ENCODE measurements at regions not wholly inside any gene's neighbourhood (a gene's known extent, or its start where the extent isn't known, plus 50 kb on each side); places are given as distances from the start of the nearest gene placed in this dataset.

DNA sequence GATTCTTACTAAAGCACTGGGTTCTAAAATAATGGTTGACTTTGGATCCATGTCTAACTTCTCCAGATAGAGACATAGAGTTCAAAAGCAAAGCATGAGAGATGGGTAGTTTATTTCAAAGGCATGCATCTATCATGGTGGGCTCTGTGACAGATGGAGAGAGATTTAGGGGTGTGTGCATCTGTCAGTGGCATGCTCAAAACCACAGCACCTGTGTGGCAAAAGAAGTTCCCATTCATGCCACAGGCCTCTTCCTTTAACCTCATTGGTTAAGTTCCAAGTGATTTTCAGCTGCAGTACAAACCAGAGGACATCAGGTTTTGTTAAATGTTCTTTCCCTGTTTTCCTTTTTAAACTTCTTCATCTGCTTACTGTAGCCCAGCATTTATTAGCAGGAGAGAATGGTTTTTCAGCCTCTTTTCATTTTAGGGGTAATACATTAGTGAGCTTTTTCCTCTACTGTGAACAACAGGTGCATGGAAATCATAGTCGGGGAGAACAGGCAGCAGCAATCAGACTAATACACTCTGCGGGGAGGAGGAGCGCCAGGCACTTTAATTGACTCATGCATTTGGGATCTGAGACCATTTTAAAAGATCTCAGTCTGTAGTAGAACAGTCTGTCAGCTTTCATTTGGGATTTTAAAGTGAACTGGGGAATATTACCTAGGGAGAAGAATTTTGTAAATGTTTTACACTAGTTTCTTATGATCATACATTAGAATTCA, 52.4 kb upstream of the UPP2 start:
- Histone ChIP-seq H3K79me2 (ENCODE audit: low read length) (no peaks in the 10 kb centered on the region), H3K4me1 (ENCODE audit: insufficient read depth, low read length) (no peaks in the 10 kb centered on the region), H3K27me3 (ENCODE audit: low read length) (no peaks in the 10 kb centered on the region), H3F3A (ENCODE audit: low read length, unreplicated experiment) (no peaks in the 10 kb centered on the region), H3K36me3 (ENCODE audit: low read depth, low read length) (no peaks in the 10 kb centered on the region), H3K27ac (ENCODE audit: low read length) (no peak overlapping the region), H3K9me2 (replicated peaks; ENCODE audit: low read length) (0 out of 2 replicates have a peak, but pooled peaks cover 4% of the 10 kb centered on the region), H4K20me1 (ENCODE audit: low read length) (no peaks in the 10 kb centered on the region), H2AFZ (ENCODE audit: low read length) (no peak overlapping the region), H3K4me2 (ENCODE audit: low read length) (no peak overlapping the region), H3K9ac (ENCODE audit: low read length) (no peak overlapping the region), H3K4me3 (ENCODE audit: low read length) (no peak overlapping the region), H3K9me3 (ENCODE audit: low read length) (no peaks in the 10 kb centered on the region)
- POLR2A ChIA-PET (ENCODE audit: unreplicated experiment): no interaction called here
- no peak for ATAC-seq
- CTCF ChIA-PET: interaction anchor here (0.7 kb wide), 1 partner anchor 633 kb away, joined by 3 read pairs; no protein-coding TSS in a partner anchor
- BruUV-seq (replicated peaks): no TSS peak
- no peak for DNase-seq
- intact Hi-C loops (cut with micrococcal nuclease): no loop called here
- TF ChIP-seq EZH2phosphoT487 (IDR thresholded peaks at IDR 0.05; ENCODE audit: borderline replicate concordance, low read length): no peak
- no peak for TF ChIP-seq EZH2 (IDR thresholded peaks at IDR 0.05; ENCODE audit: low read length, unreplicated experiment)
- TF ChIP-seq, protein P1, sequence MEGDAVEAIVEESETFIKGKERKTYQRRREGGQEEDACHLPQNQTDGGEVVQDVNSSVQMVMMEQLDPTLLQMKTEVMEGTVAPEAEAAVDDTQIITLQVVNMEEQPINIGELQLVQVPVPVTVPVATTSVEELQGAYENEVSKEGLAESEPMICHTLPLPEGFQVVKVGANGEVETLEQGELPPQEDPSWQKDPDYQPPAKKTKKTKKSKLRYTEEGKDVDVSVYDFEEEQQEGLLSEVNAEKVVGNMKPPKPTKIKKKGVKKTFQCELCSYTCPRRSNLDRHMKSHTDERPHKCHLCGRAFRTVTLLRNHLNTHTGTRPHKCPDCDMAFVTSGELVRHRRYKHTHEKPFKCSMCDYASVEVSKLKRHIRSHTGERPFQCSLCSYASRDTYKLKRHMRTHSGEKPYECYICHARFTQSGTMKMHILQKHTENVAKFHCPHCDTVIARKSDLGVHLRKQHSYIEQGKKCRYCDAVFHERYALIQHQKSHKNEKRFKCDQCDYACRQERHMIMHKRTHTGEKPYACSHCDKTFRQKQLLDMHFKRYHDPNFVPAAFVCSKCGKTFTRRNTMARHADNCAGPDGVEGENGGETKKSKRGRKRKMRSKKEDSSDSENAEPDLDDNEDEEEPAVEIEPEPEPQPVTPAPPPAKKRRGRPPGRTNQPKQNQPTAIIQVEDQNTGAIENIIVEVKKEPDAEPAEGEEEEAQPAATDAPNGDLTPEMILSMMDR (conservative IDR thresholded peaks at IDR 0.05; ENCODE audit: low read depth, low read length): no peak

- H3F3A ChIP-seq (ENCODE audit: low read length, unreplicated experiment): no peaks in the 10 kb centered on the region
- H3K79me2 ChIP-seq (ENCODE audit: low read length): no peaks in the 10 kb centered on the region
- no peaks in the 10 kb centered on the region for H4K20me1 ChIP-seq (ENCODE audit: low read length)
- CTCF ChIA-PET: no interaction called here
- TF ChIP-seq, protein P1 (conservative IDR thresholded peaks at IDR 0.05; ENCODE audit: low read depth, low read length): no peak
- TF ChIP-seq EZH2phosphoT487 (IDR thresholded peaks at IDR 0.05; ENCODE audit: borderline replicate concordance, low read length): no peak
- no peak for TF ChIP-seq EZH2 (IDR thresholded peaks at IDR 0.05; ENCODE audit: low read length, unreplicated experiment)
- no peaks in the 10 kb centered on the region for H3K36me3 ChIP-seq (ENCODE audit: low read depth, low read length)
- BruUV-seq (replicated peaks): no TSS peak
- H3K27me3 ChIP-seq (ENCODE audit: low read length): no peaks in the 10 kb centered on the region
- intact Hi-C loops (cut with micrococcal nuclease): no loop called here
- no peak overlapping the region for H2AFZ ChIP-seq (ENCODE audit: low read length)
- ATAC-seq (no peak), DNase-seq (no peak)
- H3K9me2 ChIP-seq (replicated peaks; ENCODE audit: low read length): 0 out of 2 replicates have a peak, but pooled peaks cover 4% of the 10 kb centered on the region
- no peak overlapping the region for H3K4me2 ChIP-seq (ENCODE audit: low read length)
- H3K9ac ChIP-seq (ENCODE audit: low read length): no peak overlapping the region
- no peak overlapping the region for H3K27ac ChIP-seq (ENCODE audit: low read length)
- no peaks in the 10 kb centered on the region for H3K9me3 ChIP-seq (ENCODE audit: low read length)
- no peak overlapping the region for H3K4me3 ChIP-seq (ENCODE audit: low read length)
- H3K4me1 ChIP-seq (ENCODE audit: insufficient read depth, low read length): no peaks in the 10 kb centered on the region
- POLR2A ChIA-PET (ENCODE audit: unreplicated experiment): no interaction called here
Observed at GRCh38 chr2:158048327-158048726, 53.3 kb upstream of the UPP2 start.

DNA sequence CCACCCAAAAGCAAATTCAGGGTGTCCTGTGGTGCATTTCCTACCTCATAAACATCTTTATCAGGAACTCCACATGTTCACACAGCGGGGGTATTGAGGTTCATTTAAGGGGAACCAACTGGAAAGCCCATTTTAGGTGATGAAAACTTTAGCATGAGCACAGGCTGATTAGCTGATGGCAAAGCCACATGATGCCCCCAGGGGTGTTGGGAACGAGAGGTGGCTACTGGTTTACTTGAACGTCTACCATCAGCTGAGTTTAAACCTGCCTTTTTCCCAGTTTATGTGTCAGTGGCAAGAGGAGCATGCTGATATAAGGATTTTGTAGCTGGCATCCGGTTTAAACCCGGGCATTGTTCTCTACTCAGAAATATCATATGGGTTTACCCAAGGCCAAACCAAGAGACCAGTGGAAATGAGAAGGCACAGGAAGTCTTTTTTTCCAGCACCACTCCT, 54.5 kb upstream of the UPP2 start:
- Histone ChIP-seq H3K9ac (ENCODE audit: low read length) (no peak overlapping the region), H4K20me1 (ENCODE audit: low read length) (no peaks in the 10 kb centered on the region), H3K4me2 (ENCODE audit: low read length) (no peak overlapping the region), H3K9me3 (ENCODE audit: low read length) (no peaks in the 10 kb centered on the region), H3K36me3 (ENCODE audit: low read depth, low read length) (no peaks in the 10 kb centered on the region), H3K27ac (ENCODE audit: low read length) (no peak overlapping the region), H2AFZ (ENCODE audit: low read length) (no peak overlapping the region), H3K9me2 (replicated peaks; ENCODE audit: low read length) (no peaks in the 10 kb centered on the region), H3K79me2 (ENCODE audit: low read length) (no peaks in the 10 kb centered on the region), H3K27me3 (ENCODE audit: low read length) (no peaks in the 10 kb centered on the region), H3K4me3 (ENCODE audit: low read length) (no peak overlapping the region), H3F3A (ENCODE audit: low read length, unreplicated experiment) (no peaks in the 10 kb centered on the region), H3K4me1 (ENCODE audit: insufficient read depth, low read length) (no peaks in the 10 kb centered on the region)
- no TSS peak for BruUV-seq (replicated peaks)
- ChIA-PET POLR2A (ENCODE audit: unreplicated experiment) (no interaction called here), CTCF (no interaction called here)
- ATAC-seq (no peak), DNase-seq (no peak)
- intact Hi-C loops (cut with micrococcal nuclease): no loop called here
- TF ChIP-seq EZH2phosphoT487 (IDR thresholded peaks at IDR 0.05; ENCODE audit: borderline replicate concordance, low read length) (no peak), EZH2 (IDR thresholded peaks at IDR 0.05; ENCODE audit: low read length, unreplicated experiment) (no peak)
- TF ChIP-seq, protein P1 (conservative IDR thresholded peaks at IDR 0.05; ENCODE audit: low read depth, low read length): no peak

Measured in PC-3 (cell line).